GM18951 (cell line): ENCODE measurements at regions not wholly inside any gene's neighbourhood (a gene's known extent, or its start where the extent isn't known, plus 50 kb on each side); places are given as distances from the start of the nearest gene placed in this dataset.

Source experiments
- POLR2A ChIP-seq: IDR thresholded peaks from 4 replicates; pipeline ENCODE4 v1.6.1; 2011; ENCODE audit warnings: mild to moderate bottlenecking; ENCODE audit not compliant: insufficient read length, insufficient read depth; ENCODE audit errors: extremely low read depth
- in situ Hi-C: fragments of 300-500 bp; cut with MboI; formaldehyde crosslinking; loops from one replicate; pipeline ENCODE4 v1.12.0; 2022; ENCODE audit warnings: low sequenced_read_pairs, mixed read lengths, inconsistent platforms; ENCODE audit not compliant: unreplicated experiment

DNA sequence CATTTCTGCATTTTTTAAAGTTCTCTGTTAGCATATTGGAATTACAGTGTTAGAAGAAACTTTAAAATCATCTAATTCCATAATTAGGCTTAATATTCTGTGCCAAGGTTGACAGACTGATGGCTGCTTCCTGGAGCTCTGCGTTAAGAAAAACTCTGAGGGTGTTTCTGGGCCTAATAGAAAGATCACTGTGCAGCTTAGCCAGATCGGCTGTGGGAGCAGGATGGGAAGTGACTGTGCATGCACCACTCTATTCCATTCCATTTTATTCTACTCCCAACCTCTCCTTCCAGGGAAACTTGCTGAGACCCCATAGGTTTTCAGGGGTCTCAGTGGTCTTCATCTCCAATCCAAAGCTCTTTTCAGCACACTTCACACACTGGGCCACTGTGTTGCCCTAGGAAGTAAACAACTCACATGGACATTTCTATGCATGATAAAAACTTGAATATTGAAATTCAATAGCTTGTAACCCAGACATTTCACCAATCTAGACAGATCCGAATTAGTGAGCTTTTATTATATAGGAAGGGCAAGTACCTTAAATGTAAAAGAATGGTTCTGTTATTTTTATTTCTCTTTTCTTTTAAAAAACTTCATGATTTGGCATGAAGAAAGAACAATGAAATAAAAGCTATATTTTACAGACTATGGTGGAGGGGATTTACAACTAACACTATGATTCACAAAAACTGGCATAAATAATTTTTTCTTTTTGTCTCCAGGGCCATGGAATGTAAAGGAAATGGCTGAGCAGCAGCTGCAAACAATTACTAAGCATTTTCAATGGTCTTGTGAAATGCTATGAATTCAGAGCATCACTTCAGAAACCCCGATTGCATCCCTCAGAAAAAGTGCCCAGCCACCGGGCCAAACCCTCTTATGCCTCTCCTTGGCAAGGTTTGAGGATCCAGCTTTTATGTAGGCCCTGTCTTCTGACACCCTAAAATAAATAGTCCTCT, 51.4 kb upstream of the DAB2 start:
- no peak for TF ChIP-seq POLR2A
- in situ Hi-C loops, result no loop called here

DNA sequence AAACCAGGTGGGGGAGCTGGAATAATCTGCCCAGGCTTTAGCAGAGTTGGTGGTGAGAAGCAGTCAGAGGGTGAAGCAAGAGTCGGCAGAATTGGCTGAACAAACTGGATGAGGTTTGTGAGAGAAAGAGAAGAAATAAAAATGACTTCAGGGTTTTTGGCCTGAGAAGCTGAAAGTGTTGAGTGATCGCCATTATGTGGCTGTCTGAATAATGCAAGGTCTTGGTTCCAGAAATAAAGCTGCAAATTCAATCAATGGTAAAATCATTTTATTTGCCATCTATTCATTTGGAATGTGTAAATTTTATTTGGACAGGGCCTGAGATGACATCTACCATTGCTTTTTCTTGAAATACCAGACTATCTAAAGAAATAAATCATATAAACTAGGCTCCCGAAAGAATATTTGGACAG, 50.4 kb upstream of the DAB2 start:
- in situ Hi-C loops, result no loop called here
- no peak for TF ChIP-seq POLR2A
